K562 (cell line): ENCODE measurements at regions not wholly inside any gene's neighbourhood (a gene's known extent, or its start where the extent isn't known, plus 50 kb on each side); places are given as distances from the start of the nearest gene placed in this dataset.

Source experiments
- ATAC-seq: fragments of 200-7000 bp; cut with Tn5 transposase; 3 replicates; pipeline ENCODE4 v1.9.1; 2020; ENCODE audit warnings: moderate library complexity
- BruUV-seq: library from RNA; stranded (reverse); fragments of 400-500 nt; replicated peaks from 2 replicates; lab custom pipeline; 2021; lab: Mats Ljungman, UMichigan
- CTCF ChIA-PET: fragments of 300-600 bp; formaldehyde crosslinking; extraction: SDS; loops from one replicate; lab custom pipeline; 2021; ENCODE audit warnings: low intra/inter-chr PET ratio; lab: Yijun Ruan, JAX
- POLR2A ChIA-PET: fragments of 300-600, 350-650 bp; sonication (Branson Sonifier 250); formaldehyde crosslinking; extraction: SDS; loops from one replicate; lab custom pipeline; 2021; ENCODE audit warnings: antibody characterized with exemption, inconsistent platforms; lab: Yijun Ruan, JAX
- DNase-seq, 4 experiments: peaks; one replicate each; pipeline versions ENCODE4 v3.0.0 to v3.0.0-alpha.2; 2011 to 2018; ENCODE audit warnings: low spot score in 3 of 4, mixed read lengths in 3 of 4; ENCODE audit errors: extremely low read depth in 1 of 4
- FAIRE-seq: peaks from 2 replicates; lab custom pipeline; 2011; peaks lifted over from hg19 to GRCh38; lab: Jason Lieb, UNC
- H2AFZ ChIP-seq: 2 replicates; pipeline ENCODE4 v1.6.0; 2011; ENCODE audit warnings: low read depth, low read length, control low read depth, inconsistent platforms
- H3K27ac ChIP-seq: fragments of 200-600 bp; 3 replicates; pipeline ENCODE4 v1.8.0; 2011; ENCODE audit warnings: low read depth, mild to moderate bottlenecking, control low read depth, inconsistent platforms, low read length, moderate library complexity, mixed read lengths; ENCODE audit errors: extremely low read depth
- H3K27me3 ChIP-seq, 2 experiments: fragments of 300-600 bp in 1 of 2; 2 replicates in 1 of 2; 3 replicates in 1 of 2; pipeline versions ENCODE4 v1.6.0 to v1.8.0; 2011; ENCODE audit warnings: inconsistent platforms in 2 of 2, low read length in 2 of 2, mild to moderate bottlenecking in 1 of 2, mixed read lengths in 1 of 2, moderate library complexity in 1 of 2; ENCODE audit not compliant: control insufficient read depth in 2 of 2, insufficient read depth in 2 of 2
- H3K36me3 ChIP-seq: fragments of 300-600 bp; 3 replicates; pipeline ENCODE4 v1.8.0; 2011; ENCODE audit warnings: mild to moderate bottlenecking, low read length, inconsistent platforms; ENCODE audit not compliant: control insufficient read depth, insufficient read depth
- H3K4me1 ChIP-seq, 2 experiments: fragments of 200-600 bp in 1 of 2; replicated peaks in 1 of 2; 2 replicates in 1 of 2; 3 replicates in 1 of 2; pipeline versions ENCODE4 v1.5.1 to v1.8.0; 2011; ENCODE audit warnings: inconsistent platforms in 2 of 2, low read length in 2 of 2, mild to moderate bottlenecking in 1 of 2, mixed read lengths in 1 of 2, moderate library complexity in 1 of 2; ENCODE audit not compliant: control insufficient read depth in 2 of 2, insufficient read depth in 2 of 2
- H3K4me2 ChIP-seq: 2 replicates; pipeline ENCODE4 v1.6.1; 2011; ENCODE audit warnings: low read length, control low read depth, inconsistent platforms, mixed read lengths; ENCODE audit not compliant: insufficient read depth
- H3K4me3 ChIP-seq: fragments of 200-600 bp; sonication (generic), shearing (Covaris generic); 2 replicates; pipeline ENCODE4 v1.5.1; 2016; ENCODE audit warnings: control low read depth, inconsistent platforms
- H3K79me2 ChIP-seq: fragments of 200-600 bp; 3 replicates; pipeline ENCODE4 v1.8.0; 2011; ENCODE audit warnings: low read length, inconsistent platforms; ENCODE audit not compliant: control insufficient read depth, insufficient read depth
- H3K9ac ChIP-seq, 2 experiments: 2 replicates each; pipeline versions ENCODE4 v1.6.0 to v1.6.1; 2011; ENCODE audit warnings: low read depth in 2 of 2, low read length in 2 of 2, control low read depth in 1 of 2, inconsistent platforms in 1 of 2, mild to moderate bottlenecking in 1 of 2, mixed read lengths in 1 of 2; ENCODE audit not compliant: insufficient read depth in 1 of 2
- H3K9me1 ChIP-seq: one replicate; pipeline ENCODE4 v1.6.0; 2011; ENCODE audit warnings: inconsistent platforms, mild to moderate bottlenecking, low read length, moderate library complexity; ENCODE audit not compliant: control insufficient read depth, insufficient read depth
- H3K9me3 ChIP-seq: replicated peaks from 2 replicates; pipeline ENCODE4 v1.5.1; 2011; ENCODE audit warnings: low read depth, low read length, inconsistent platforms; ENCODE audit not compliant: control insufficient read depth, insufficient read depth
- H4K20me1 ChIP-seq: replicated peaks from 2 replicates; pipeline ENCODE4 v1.6.1; 2011; ENCODE audit warnings: low read length, inconsistent platforms, mixed read lengths; ENCODE audit not compliant: control insufficient read depth, insufficient read depth
- CBFB ChIP-seq: sonication (generic); formaldehyde crosslinking; IDR thresholded peaks from 2 replicates; pipeline ENCODE4 v1.4.0; 2020; ENCODE audit warnings: mild to moderate bottlenecking, missing genetic modification reagents
- CEBPG ChIP-seq, 3 experiments: fragments of 200-800 bp in 1 of 3; sonication (Bioruptor generic) in 1 of 3; sonication (generic) in 1 of 3; formaldehyde crosslinking in 1 of 3; IDR thresholded peaks in 2 of 3; conservative IDR thresholded peaks in 1 of 3; 2 replicates each; pipeline versions ENCODE4 v1.6.1 to v1.8.0; 2016 to 2022; ENCODE audit warnings: missing compliant biosample characterization in 2 of 3, missing genetic modification characterization in 2 of 3, mild to moderate bottlenecking in 1 of 3, missing genetic modification reagents in 1 of 3
- CHCHD3 ChIP-seq: fragments of 250-450 bp; sonication (Bioruptor Pico); IDR thresholded peaks from 2 replicates; pipeline ENCODE4 v2.1.2; 2022; ENCODE audit warnings: mild to moderate bottlenecking
- FUS ChIP-seq: fragments of 200-400 bp; formaldehyde crosslinking; optimal IDR thresholded peaks from 2 replicates; pipeline ENCODE3; 2017; ENCODE audit warnings: low read depth, low read length
- IRF1 ChIP-seq: sonication (generic); formaldehyde crosslinking; IDR thresholded peaks from 2 replicates; pipeline ENCODE4 v1.8.0; 2022; ENCODE audit warnings: missing genetic modification reagents, mild to moderate bottlenecking, borderline replicate concordance
- JUNB ChIP-seq: fragments of 450-650 bp; formaldehyde crosslinking; conservative IDR thresholded peaks from 2 replicates; pipeline ENCODE4 v1.4.0; 2020; ENCODE audit warnings: mild to moderate bottlenecking
- LEF1 ChIP-seq: fragments of 450-650 bp; IDR thresholded peaks from 2 replicates; pipeline ENCODE4 v1.6.1; 2016; ENCODE audit warnings: mild to moderate bottlenecking
- MCM2 ChIP-seq: fragments of 450-650 bp; IDR thresholded peaks from 2 replicates; pipeline ENCODE4 v1.6.1; 2017; ENCODE audit warnings: low read depth, mild to moderate bottlenecking
- NR2F6 ChIP-seq: fragments of 450-650 bp; formaldehyde crosslinking; IDR thresholded peaks from 2 replicates; pipeline ENCODE4 v1.4.0; 2020; ENCODE audit warnings: mild to moderate bottlenecking
- PHB2 ChIP-seq: fragments of 450-650 bp; IDR thresholded peaks from 2 replicates; pipeline ENCODE4 v1.6.1; 2017; ENCODE audit warnings: low read depth
- POLR2A ChIP-seq: fragments of 450-650 bp; conservative IDR thresholded peaks from 2 replicates; pipeline ENCODE4 v1.6.1; 2016
- PRPF4 ChIP-seq: fragments of 200-400 bp; formaldehyde crosslinking; IDR thresholded peaks from one replicate; pipeline ENCODE4 v1.6.1; 2017; ENCODE audit warnings: low read length, low read depth, mild to moderate bottlenecking; ENCODE audit not compliant: insufficient read depth, poor library complexity, severe bottlenecking
- SMARCE1 ChIP-seq: fragments of 450-650 bp; IDR thresholded peaks from 2 replicates; pipeline ENCODE4 v1.7.1; 2016; ENCODE audit warnings: mild to moderate bottlenecking
- ZNF224 ChIP-seq: sonication (generic); formaldehyde crosslinking; IDR thresholded peaks from 2 replicates; pipeline ENCODE4 v1.8.0; 2022; ENCODE audit warnings: mild to moderate bottlenecking, missing genetic modification reagents
- WGBS: fragments of 100-300 bp; shearing (Covaris generic); methylation state at CpG from one replicate; pipeline ENCODE4 v1.1.6; 2016; ENCODE audit warnings: low coverage, mixed read lengths; ENCODE audit not compliant: insufficient coverage; ENCODE audit errors: missing lambda C conversion rate; 5-methylcytosine and 5-hydroxymethylcytosine counted together
- in situ Hi-C: fragments of 300-500 bp; cut with MboI; formaldehyde crosslinking; loops from 4 replicates; pipeline ENCODE4 v1.15.0; 2018; ENCODE audit warnings: inconsistent platforms, mixed read lengths
- intact Hi-C: fragments of 100-400 bp; cut with micrococcal nuclease; formaldehyde crosslinking; loops from 2 replicates; pipeline ENCODE4 v1.14.2; 2022
- TF ChIP-seq, protein P1 (sequence below): sonication (generic); formaldehyde crosslinking; IDR thresholded peaks from 2 replicates; pipeline ENCODE4 v1.8.0; 2023; ENCODE audit warnings: mild to moderate bottlenecking, missing genetic modification reagents
- TF ChIP-seq, protein P2 (sequence below): fragments of 200-400 bp; formaldehyde crosslinking; IDR thresholded peaks from 2 replicates; pipeline ENCODE4 v1.6.1; 2017; ENCODE audit warnings: mild to moderate bottlenecking, low read depth, low read length, moderate library complexity

- no peak for TF ChIP-seq ZNF224
- TF ChIP-seq, all 486 proteins: peak for 0
Observed at GRCh38 chr7:49635800-49636199, 137.6 kb upstream of the VWC2 start (continued).

- Histone ChIP-seq H3K4me1 (no peaks in the 10 kb centered on the region), H3K27me3 (no peaks in the 10 kb centered on the region), H4K20me1 (no peaks in the 10 kb centered on the region), H3K79me2 (no peaks in the 10 kb centered on the region), H3K9me3 (no peaks in the 10 kb centered on the region), H3K9me1 (no peaks in the 10 kb centered on the region), H3K9ac (no peak overlapping the region), H2AFZ (no peak overlapping the region), H3K27ac (no peak overlapping the region), H3K36me3 (no peaks in the 10 kb centered on the region), H3K4me2 (no peak overlapping the region), H3K4me3 (no peak overlapping the region)
- DNase-seq (no peak), FAIRE-seq (no peak), ATAC-seq (no peak)
- 0% methylated on average over 3 of the region's 3 CpGs for WGBS
- no TSS peak for BruUV-seq
- ChIA-PET POLR2A (no interaction called here), CTCF (no interaction called here)
- TF ChIP-seq CBFB (CRISPR knock-in tag) (no peak), FUS (no peak), MCM2 (no peak), POLR2A (no peak), PRPF4 (no peak), PHB2 (no peak), CHCHD3 (no peak), JUNB (CRISPR knock-in tag) (no peak), LEF1 (no peak), CEBPG (CRISPR knock-in tag; IDR thresholded peaks at IDR 0.05) (no peak), CEBPG (tag; conservative IDR thresholded peaks at IDR 0.05 in 1 of 2, IDR thresholded peaks at IDR 0.05 in 1 of 2) (no peak), SMARCE1 (no peak), IRF1 (CRISPR knock-in tag) (no peak), NR2F6 (CRISPR knock-in tag) (no peak)
- TF ChIP-seq, protein P1, sequence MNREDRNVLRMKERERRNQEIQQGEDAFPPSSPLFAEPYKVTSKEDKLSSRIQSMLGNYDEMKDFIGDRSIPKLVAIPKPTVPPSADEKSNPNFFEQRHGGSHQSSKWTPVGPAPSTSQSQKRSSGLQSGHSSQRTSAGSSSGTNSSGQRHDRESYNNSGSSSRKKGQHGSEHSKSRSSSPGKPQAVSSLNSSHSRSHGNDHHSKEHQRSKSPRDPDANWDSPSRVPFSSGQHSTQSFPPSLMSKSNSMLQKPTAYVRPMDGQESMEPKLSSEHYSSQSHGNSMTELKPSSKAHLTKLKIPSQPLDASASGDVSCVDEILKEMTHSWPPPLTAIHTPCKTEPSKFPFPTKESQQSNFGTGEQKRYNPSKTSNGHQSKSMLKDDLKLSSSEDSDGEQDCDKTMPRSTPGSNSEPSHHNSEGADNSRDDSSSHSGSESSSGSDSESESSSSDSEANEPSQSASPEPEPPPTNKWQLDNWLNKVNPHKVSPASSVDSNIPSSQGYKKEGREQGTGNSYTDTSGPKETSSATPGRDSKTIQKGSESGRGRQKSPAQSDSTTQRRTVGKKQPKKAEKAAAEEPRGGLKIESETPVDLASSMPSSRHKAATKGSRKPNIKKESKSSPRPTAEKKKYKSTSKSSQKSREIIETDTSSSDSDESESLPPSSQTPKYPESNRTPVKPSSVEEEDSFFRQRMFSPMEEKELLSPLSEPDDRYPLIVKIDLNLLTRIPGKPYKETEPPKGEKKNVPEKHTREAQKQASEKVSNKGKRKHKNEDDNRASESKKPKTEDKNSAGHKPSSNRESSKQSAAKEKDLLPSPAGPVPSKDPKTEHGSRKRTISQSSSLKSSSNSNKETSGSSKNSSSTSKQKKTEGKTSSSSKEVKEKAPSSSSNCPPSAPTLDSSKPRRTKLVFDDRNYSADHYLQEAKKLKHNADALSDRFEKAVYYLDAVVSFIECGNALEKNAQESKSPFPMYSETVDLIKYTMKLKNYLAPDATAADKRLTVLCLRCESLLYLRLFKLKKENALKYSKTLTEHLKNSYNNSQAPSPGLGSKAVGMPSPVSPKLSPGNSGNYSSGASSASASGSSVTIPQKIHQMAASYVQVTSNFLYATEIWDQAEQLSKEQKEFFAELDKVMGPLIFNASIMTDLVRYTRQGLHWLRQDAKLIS (CRISPR knock-in tag), result no peak
- TF ChIP-seq, protein P2, sequence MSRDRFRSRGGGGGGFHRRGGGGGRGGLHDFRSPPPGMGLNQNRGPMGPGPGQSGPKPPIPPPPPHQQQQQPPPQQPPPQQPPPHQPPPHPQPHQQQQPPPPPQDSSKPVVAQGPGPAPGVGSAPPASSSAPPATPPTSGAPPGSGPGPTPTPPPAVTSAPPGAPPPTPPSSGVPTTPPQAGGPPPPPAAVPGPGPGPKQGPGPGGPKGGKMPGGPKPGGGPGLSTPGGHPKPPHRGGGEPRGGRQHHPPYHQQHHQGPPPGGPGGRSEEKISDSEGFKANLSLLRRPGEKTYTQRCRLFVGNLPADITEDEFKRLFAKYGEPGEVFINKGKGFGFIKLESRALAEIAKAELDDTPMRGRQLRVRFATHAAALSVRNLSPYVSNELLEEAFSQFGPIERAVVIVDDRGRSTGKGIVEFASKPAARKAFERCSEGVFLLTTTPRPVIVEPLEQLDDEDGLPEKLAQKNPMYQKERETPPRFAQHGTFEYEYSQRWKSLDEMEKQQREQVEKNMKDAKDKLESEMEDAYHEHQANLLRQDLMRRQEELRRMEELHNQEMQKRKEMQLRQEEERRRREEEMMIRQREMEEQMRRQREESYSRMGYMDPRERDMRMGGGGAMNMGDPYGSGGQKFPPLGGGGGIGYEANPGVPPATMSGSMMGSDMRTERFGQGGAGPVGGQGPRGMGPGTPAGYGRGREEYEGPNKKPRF, result no peak
- in situ Hi-C loops (no loop called here), intact Hi-C loops (no loop called here)
Observed at GRCh38 chr7:49636400-49636799, 137.0 kb upstream of the VWC2 start.
